Central memory CD8-positive, alpha-beta T cell (primary cell): ENCODE measurements at regions not wholly inside any gene's neighbourhood (a gene's known extent, or its start where the extent isn't known, plus 50 kb on each side); places are given as distances from the start of the nearest gene placed in this dataset.

Experiments used
- ATAC-seq: fragments of 150-1000 bp; cut with Tn5 transposase; replicated peaks from 2 replicates; pipeline ENCODE4 v1.10.0; 2022; ENCODE audit warnings: mild to moderate bottlenecking, moderate FRiP score, moderate number of reproducible peaks; ENCODE audit not compliant: poor library complexity, severe bottlenecking; ENCODE audit errors: extremely low read depth
- DNase-seq, 2 donors: peaks; one replicate each; pipeline ENCODE4 v3.0.0; 2021; ENCODE audit warnings: low spot score in 2 of 2
- H3K27ac Mint-ChIP-seq: one replicate; pipeline ENCODE4 v1.8.0; 2022; ENCODE audit warnings: low read depth, mild to moderate bottlenecking, moderate library complexity, mixed read lengths
- H3K27me3 Mint-ChIP-seq: one replicate; pipeline ENCODE4 v1.8.0; 2022; ENCODE audit warnings: mixed read lengths
- H3K36me3 Mint-ChIP-seq: one replicate; pipeline ENCODE4 v1.8.0; 2022; ENCODE audit warnings: mild to moderate bottlenecking, moderate library complexity, mixed read lengths; ENCODE audit not compliant: insufficient read depth
- H3K4me1 Mint-ChIP-seq: one replicate; pipeline ENCODE4 v1.8.0; 2022; ENCODE audit warnings: mixed read lengths
- H3K4me3 Mint-ChIP-seq: one replicate; pipeline ENCODE4 v1.8.0; 2022; ENCODE audit warnings: mild to moderate bottlenecking, moderate library complexity, mixed read lengths
- H3K9me3 Mint-ChIP-seq: one replicate; pipeline ENCODE4 v1.8.0; 2022; ENCODE audit warnings: mixed read lengths

- Mint-ChIP-seq H3K27ac (no peak overlapping the region), H3K27me3 (no peaks in the 10 kb centered on the region), H3K36me3 (peaks cover 4% of the 10 kb centered on the region), H3K4me3 (no peak overlapping the region), H3K4me1 (peaks cover 52% of the 10 kb centered on the region), H3K9me3 (no peaks in the 10 kb centered on the region)
- DNase-seq (no peak), ATAC-seq (no peak)
These were observed 67.5 kb downstream of the NCOR2 start for GRCh38 chr12:124499898-124500244.

- H3K9me3 Mint-ChIP-seq: no peaks in the 10 kb centered on the region
- H3K4me1 Mint-ChIP-seq: peaks cover 58% of the 10 kb centered on the region
- ATAC-seq (no peak), DNase-seq (no peak)
- peaks cover 4% of the 10 kb centered on the region for H3K36me3 Mint-ChIP-seq
- no peak overlapping the region for H3K4me3 Mint-ChIP-seq
- no peaks in the 10 kb centered on the region for H3K27me3 Mint-ChIP-seq
- H3K27ac Mint-ChIP-seq: peak overlapping the region; percentile 25
These were observed 68.1 kb downstream of the NCOR2 start for GRCh38 chr12:124499190-124499753.

DNA sequence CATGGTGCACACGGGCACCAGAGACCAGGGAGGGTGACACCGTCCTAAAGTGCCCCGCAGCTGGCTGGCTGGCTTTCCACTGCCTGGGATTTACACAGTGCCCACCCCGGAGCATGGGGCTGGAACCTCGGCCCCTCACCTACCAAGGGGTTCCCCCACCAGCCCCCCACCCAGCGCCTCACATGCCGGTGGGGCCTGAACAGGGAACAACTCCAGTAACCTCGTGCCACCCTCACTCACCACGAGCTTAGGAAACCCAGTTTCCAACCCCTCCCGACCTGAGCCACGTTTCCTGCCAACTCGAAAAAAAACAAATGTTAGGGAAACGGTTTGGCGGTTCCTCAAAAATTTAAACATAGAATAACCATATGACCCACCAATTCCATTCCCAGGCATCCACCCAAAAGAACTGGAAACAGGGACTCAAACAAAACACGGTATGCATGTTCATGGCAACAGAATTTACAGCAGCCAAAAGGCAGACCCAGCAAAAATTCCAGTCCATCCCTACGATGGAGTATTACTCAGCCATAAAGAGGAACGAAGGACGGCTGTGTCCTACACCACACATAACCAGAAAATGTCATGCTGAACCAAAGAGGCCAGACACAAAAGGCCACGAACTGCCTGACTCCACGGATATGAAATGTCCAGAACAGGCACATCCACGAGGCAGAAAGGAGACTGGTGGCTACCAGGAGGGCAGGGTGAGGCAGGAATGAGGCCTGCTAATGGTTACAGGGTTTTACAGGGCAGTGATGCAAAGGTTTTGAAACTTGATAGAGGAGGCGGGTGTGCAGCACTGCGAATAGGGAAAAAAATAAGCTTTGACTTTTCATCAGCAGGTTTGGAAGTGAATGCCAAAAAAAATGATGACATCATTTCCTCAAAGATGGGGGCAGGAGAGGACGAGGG, 68.9 kb downstream of the NCOR2 start:
- H3K36me3 Mint-ChIP-seq: peaks cover 2% of the 10 kb centered on the region
- H3K4me1 Mint-ChIP-seq: peaks cover 61% of the 10 kb centered on the region
- H3K27me3 Mint-ChIP-seq: no peaks in the 10 kb centered on the region
- no peak overlapping the region for H3K4me3 Mint-ChIP-seq
- H3K27ac Mint-ChIP-seq: peak overlapping the region; percentile 25
- no peaks in the 10 kb centered on the region for H3K9me3 Mint-ChIP-seq
- DNase-seq: no peak
- ATAC-seq: no peak

- no peak for ATAC-seq
- H3K4me1 Mint-ChIP-seq: peaks cover 61% of the 10 kb centered on the region
- no peak for DNase-seq
- H3K27me3 Mint-ChIP-seq: no peaks in the 10 kb centered on the region
- no peak overlapping the region for H3K4me3 Mint-ChIP-seq
- no peaks in the 10 kb centered on the region for H3K9me3 Mint-ChIP-seq
- H3K36me3 Mint-ChIP-seq: peaks cover 4% of the 10 kb centered on the region
- H3K27ac Mint-ChIP-seq: no peak overlapping the region
These were observed 69.8 kb downstream of the NCOR2 start for GRCh38 chr12:124497658-124498057.

- peaks cover 55% of the 10 kb centered on the region for H3K4me1 Mint-ChIP-seq
- DNase-seq: no peak
- ATAC-seq: no peak
These were observed 70.4 kb downstream of the NCOR2 start for GRCh38 chr12:124497039-124497438.

DNA sequence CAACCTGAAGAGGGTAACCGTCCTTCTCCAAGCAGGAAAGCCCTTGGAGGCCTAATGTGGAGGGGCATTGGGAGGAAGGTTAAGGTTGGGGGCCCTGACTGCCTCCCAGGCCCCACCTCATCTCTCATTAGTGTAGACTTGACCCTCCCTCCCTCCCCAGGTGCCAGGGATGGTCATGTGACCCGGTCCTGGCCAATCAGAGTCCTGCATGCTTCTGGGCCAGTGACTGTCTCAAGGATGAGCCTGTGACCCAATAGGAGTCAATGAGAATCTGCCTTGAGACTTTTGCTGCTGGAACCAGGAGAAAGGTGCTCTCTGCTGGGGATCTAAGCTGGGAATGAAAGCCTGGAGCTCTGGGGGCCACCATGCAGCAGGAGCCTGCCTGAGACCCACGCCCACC, 70.8 kb downstream of the NCOR2 start:
- H3K27ac Mint-ChIP-seq: no peak overlapping the region
- H3K4me1 Mint-ChIP-seq: peaks cover 53% of the 10 kb centered on the region
- peaks cover 4% of the 10 kb centered on the region for H3K36me3 Mint-ChIP-seq
- DNase-seq (no peak), ATAC-seq (no peak)
- H3K4me3 Mint-ChIP-seq: no peak overlapping the region
- H3K27me3 Mint-ChIP-seq: no peaks in the 10 kb centered on the region
- H3K9me3 Mint-ChIP-seq: no peaks in the 10 kb centered on the region

More at GRCh38 chr12:124497039-124497438, 70.4 kb downstream of the NCOR2 start:
- Mint-ChIP-seq H3K4me3 (no peak overlapping the region), H3K36me3 (peaks cover 4% of the 10 kb centered on the region), H3K27ac (no peak overlapping the region), H3K9me3 (no peaks in the 10 kb centered on the region), H3K27me3 (no peaks in the 10 kb centered on the region)

- Mint-ChIP-seq H3K4me1 (peaks cover 54% of the 10 kb centered on the region), H3K4me3 (no peak overlapping the region), H3K27me3 (no peaks in the 10 kb centered on the region), H3K36me3 (peaks cover 2% of the 10 kb centered on the region), H3K9me3 (no peaks in the 10 kb centered on the region), H3K27ac (peak overlapping the region; percentile 79)
- ATAC-seq (no peak), DNase-seq (no peak)
These were observed 72.0 kb downstream of the NCOR2 start for GRCh38 chr12:124495194-124495983.

DNA sequence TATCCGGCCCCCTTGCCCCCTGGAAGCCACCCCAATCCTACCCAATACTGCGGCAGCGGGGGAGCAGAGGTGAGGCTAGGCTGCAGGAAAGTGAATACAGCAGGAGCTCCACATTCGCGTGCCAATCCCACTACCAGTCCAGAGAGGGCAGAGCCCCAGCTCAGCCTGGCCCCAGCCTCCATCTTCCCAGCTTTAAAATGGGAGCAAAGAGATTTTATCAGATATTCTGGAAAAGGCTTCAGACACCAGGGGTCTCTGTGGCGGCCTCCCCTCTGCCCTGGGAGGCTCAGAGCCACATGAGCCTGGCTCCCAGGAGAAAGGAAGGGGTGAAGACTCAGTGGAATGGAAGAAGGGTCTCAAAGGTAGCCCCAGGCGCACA, 72.7 kb downstream of the NCOR2 start:
- H3K4me1 Mint-ChIP-seq: peaks cover 57% of the 10 kb centered on the region
- ATAC-seq: no peak
- no peaks in the 10 kb centered on the region for H3K9me3 Mint-ChIP-seq
- no peak for DNase-seq
- H3K27me3 Mint-ChIP-seq: no peaks in the 10 kb centered on the region
- no peak overlapping the region for H3K4me3 Mint-ChIP-seq
- peaks cover 2% of the 10 kb centered on the region for H3K36me3 Mint-ChIP-seq
- peak overlapping the region; percentile 79 for H3K27ac Mint-ChIP-seq

DNA sequence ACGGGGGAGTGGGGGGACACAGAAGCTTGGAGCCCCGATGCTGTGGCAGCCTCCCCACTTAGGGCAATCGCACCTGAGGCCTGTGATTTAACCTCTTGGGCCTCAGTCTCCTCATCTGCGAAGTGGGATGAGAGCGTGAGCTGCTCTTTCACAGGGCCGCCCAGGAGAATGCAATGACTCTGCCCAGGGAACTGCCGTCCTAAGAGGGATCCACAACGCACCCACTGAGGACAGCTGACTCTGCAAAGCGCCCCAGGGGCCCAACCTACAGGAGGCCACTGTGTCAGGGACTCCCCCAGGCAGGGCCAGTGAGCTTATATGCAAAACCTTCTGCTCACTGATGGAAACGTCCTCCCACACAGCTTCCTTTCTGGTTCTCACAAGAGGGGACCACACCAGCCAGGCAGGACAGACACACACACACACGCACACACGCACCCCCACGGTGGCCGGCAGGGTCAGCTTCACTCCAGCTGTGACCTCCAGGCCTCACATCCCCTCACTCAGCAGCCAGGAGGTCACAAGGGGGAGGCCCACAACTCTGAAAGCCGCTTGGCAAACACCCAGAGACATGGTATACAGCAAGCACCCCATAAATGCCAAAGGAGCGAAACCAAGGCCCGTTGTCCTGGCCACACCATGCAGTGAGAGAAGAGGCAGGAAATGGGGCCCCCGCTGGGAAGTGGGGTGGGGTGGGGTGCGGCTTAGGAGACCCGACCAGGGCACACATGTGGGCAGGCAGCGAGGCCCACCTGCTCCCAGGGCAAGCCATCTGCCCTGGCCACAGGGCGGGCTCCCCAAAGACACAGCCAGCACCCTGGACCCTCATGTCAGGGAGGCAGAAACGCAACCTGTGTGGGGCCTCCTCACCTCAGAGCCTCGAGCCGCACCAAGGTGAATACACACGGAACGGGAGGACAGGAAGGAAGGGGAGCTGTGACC, 73.3 kb downstream of the NCOR2 start:
- Mint-ChIP-seq H3K36me3 (peaks cover 2% of the 10 kb centered on the region), H3K4me3 (no peak overlapping the region), H3K4me1 (peaks cover 50% of the 10 kb centered on the region), H3K27me3 (no peaks in the 10 kb centered on the region), H3K9me3 (no peaks in the 10 kb centered on the region), H3K27ac (peak overlapping the region; percentile 79)
- ATAC-seq (peak; percentile 52), DNase-seq (no peak)

DNA sequence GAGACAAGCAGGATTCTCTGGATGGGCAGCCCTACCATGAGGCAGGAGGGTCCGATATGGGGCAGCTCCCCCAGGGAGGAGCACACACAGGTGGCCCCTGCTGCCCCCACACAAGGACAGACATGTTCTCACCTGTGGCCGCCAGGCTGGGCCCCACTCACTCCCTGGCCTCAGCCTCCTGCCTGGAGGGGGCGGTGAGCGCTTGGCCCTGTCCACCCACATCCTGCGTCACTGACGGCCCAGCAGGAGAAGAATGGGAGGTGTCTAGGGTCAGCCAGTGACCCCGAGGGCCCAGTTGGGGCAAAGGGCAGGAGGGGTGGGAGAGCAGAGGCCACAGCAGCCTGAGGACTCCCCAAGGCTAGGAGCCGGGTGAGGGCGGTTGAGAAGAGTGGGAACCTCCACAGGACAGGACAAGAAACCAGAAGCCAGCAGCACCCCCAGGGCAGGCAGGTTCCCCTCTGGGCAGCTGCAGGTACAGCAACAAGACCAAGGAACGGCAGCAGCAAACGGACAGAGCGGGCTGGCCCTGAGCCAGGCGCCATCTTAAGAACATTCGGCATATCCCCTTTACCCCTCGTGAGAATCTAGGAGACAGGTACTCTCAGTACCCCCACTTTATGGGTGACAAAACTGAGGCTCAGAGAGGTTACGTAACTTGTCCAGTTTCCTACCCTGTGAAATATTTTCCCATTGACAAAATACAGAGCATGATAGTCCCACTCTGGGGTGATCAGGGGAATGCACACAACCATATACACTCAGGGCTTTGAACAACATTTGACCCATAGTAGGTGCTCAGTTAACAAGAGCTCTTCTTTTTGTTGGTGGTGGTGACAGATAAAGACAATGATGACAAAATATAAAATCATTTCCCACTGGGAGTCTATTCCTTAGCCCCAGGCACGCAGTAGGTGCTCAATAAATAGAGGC, 74.3 kb downstream of the NCOR2 start:
- DNase-seq: no peak
- Mint-ChIP-seq H3K9me3 (no peaks in the 10 kb centered on the region), H3K27ac (peak overlapping the region; percentile 79), H3K4me1 (peaks cover 45% of the 10 kb centered on the region), H3K27me3 (no peaks in the 10 kb centered on the region), H3K4me3 (no peak overlapping the region), H3K36me3 (peaks cover 2% of the 10 kb centered on the region)
- ATAC-seq: no peak

DNA sequence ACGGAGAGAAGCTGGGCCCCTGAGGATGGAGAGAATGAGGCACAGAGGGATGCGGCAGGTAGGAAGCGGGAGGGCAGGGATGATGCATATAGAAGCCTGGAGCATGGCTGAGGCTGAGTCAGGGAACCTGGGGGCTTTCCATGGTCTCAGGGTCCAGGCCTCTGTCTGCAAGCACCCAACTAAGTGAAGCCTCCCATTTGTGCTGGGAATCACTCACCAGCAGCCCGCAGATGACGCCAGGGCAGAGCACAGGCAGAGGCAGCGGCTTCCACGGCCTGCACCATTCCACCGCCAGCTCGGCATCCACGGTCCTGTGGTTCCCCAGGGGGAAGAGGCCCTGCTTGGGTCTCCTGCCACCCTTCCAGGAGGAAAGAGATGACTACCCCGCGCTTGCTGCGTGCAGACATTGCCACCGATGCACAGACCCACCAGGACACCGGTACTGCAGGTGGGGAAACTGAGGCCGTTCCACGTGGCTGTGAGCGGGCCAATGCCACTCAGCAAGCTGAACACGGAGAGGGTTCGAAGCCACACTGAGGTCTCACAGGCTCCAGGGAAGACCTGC, 75.5 kb downstream of the NCOR2 start:
- no peak for ATAC-seq
- Mint-ChIP-seq H3K9me3 (no peaks in the 10 kb centered on the region), H3K4me3 (no peak overlapping the region), H3K36me3 (peaks cover 3% of the 10 kb centered on the region), H3K27me3 (no peaks in the 10 kb centered on the region), H3K4me1 (peaks cover 49% of the 10 kb centered on the region), H3K27ac (no peak overlapping the region)
- no peak for DNase-seq
